ENCODE measurements at regions not wholly inside any gene's neighbourhood (a gene's known extent, or its start where the extent isn't known, plus 50 kb on each side); places are given as distances from the start of the nearest gene placed in this dataset.

- Histone ChIP-seq H3K9ac (ENCODE audit: low read depth, low read length) (no peak overlapping the region), H3K4ac (ENCODE audit: low read depth, low read length) (no peak overlapping the region), H3K14ac (replicated peaks; ENCODE audit: low read depth, low read length) (no peak overlapping the region), H4K5ac (ENCODE audit: low read depth, low read length) (no peak overlapping the region), H3K27ac (ENCODE audit: insufficient read depth, low read length) (no peak overlapping the region), H3K4me3 (ENCODE audit: insufficient read depth, low read depth, low read length) (no peak overlapping the region), H3K36me3 (ENCODE audit: control insufficient read depth, insufficient read depth, low read length) (no peaks in the 10 kb centered on the region), H2AFZ (replicated peaks; ENCODE audit: low read length, poor library complexity) (no peak overlapping the region), H2AK9ac (replicated peaks; ENCODE audit: low read depth, low read length, poor library complexity) (no peak overlapping the region), H4K91ac (ENCODE audit: insufficient read depth, low read depth, low read length) (no peak overlapping the region), H2BK20ac (ENCODE audit: low read depth, low read length) (no peak overlapping the region), H3K79me1 (ENCODE audit: low read depth in 1 of 2, low read length in 2 of 2) (no peaks in the 10 kb centered on the region), H3K23ac (ENCODE audit: low read depth, low read length) (no peak overlapping the region), H3K4me2 (ENCODE audit: low read depth, low read length) (no peak overlapping the region), H3K27me3 (ENCODE audit: control insufficient read depth, insufficient read depth, low read length) (no peaks in the 10 kb centered on the region), H2BK15ac (ENCODE audit: low read depth, low read length) (no peak overlapping the region), H2BK120ac (ENCODE audit: low read depth, low read length) (no peak overlapping the region), H2BK5ac (ENCODE audit: low read depth, low read length, poor library complexity, severe bottlenecking) (no peak overlapping the region), H3K9me3 (ENCODE audit: control insufficient read depth, insufficient read depth, low read length) (no peaks in the 10 kb centered on the region), H3K18ac (ENCODE audit: low read depth, low read length) (no peak overlapping the region), H4K8ac (ENCODE audit: low read depth in 2 of 2, low read length in 2 of 2) (no peak overlapping the region), H4K20me1 (ENCODE audit: insufficient read depth, low read length) (no peaks in the 10 kb centered on the region), H3K9me1 (ENCODE audit: insufficient read depth, low read length) (no peaks in the 10 kb centered on the region), H3K4me1 (ENCODE audit: control insufficient read depth, insufficient read depth, low read length) (no peaks in the 10 kb centered on the region), H3K56ac (ENCODE audit: extremely low read depth, insufficient read depth, low read length) (no peak overlapping the region), H2AK5ac (ENCODE audit: low read depth, low read length) (no peak overlapping the region)
- in situ Hi-C loops (cut with MboI; ENCODE audit: low sequenced_read_pairs) = no loop called here
- ATAC-seq (ENCODE audit: low read depth) = no peak
- no TSS peak for BruUV-seq (replicated peaks)
- no peak for DNase-seq
- CTCF ChIA-PET = no interaction called here
- TF ChIP-seq ELK1 (IDR thresholded peaks at IDR 0.05; ENCODE audit: borderline replicate concordance, low read depth, low read length) (no peak), MAFK (IDR thresholded peaks at IDR 0.05; ENCODE audit: low read depth, low read length) (no peak), CHD1 (IDR thresholded peaks at IDR 0.05; ENCODE audit: low read depth, low read length) (no peak), MXI1 (IDR thresholded peaks at IDR 0.05; ENCODE audit: borderline replicate concordance, low read depth, low read length) (no peak), FOS (IDR thresholded peaks at IDR 0.05; ENCODE audit: low read depth, low read length) (no peak), CTCF (conservative IDR thresholded peaks at IDR 0.05; ENCODE audit: low read depth, low read length) (no peak), SMC3 (IDR thresholded peaks at IDR 0.05; ENCODE audit: low read depth, low read length) (no peak), MAZ (IDR thresholded peaks at IDR 0.05; ENCODE audit: borderline replicate concordance, low read depth, low read length) (no peak), USF2 (IDR thresholded peaks at IDR 0.05; ENCODE audit: low read depth, low read length) (no peak)
- intact Hi-C loops (cut with micrococcal nuclease) = no loop called here
- POLR2A ChIA-PET (ENCODE audit: unreplicated experiment) = no interaction called here
- dilution Hi-C loops (cut with HindIII; ENCODE audit: low sequenced_read_pairs, unreplicated experiment) = no loop called here
- WGBS, 2 experiments (ENCODE audit: extremely low coverage in 2 of 2, insufficient read length in 1 of 2) = no CpG with 5 or more reads among the region's 2 CpGs
These were observed 2002.5 kb upstream of the TENM3 start for GRCh38 chr4:180240670-180241069.

Data from IMR-90 (cell line).